Vagina (tissue), 2 donors: ENCODE measurements at regions not wholly inside any gene's neighbourhood (a gene's known extent, or its start where the extent isn't known, plus 50 kb on each side); places are given as distances from the start of the nearest gene placed in this dataset.

ENCODE experiments used
- POLR2A ChIP-seq, 2 donors: fragments of 450-650 bp; IDR thresholded peaks; one replicate each; pipeline ENCODE4 v1.6.1; 2017; ENCODE audit warnings: antibody characterized with exemption in 2 of 2, mild to moderate bottlenecking in 2 of 2, moderate library complexity in 2 of 2
- POLR2AphosphoS5 ChIP-seq, 2 donors: sonication (generic); formaldehyde crosslinking; IDR thresholded peaks; one replicate each; pipeline ENCODE4 v1.9.0; 2017; ENCODE audit warnings: antibody characterized with exemption in 2 of 2, mild to moderate bottlenecking in 2 of 2, low read depth in 1 of 2; ENCODE audit not compliant: insufficient read depth in 1 of 2
- TF ChIP-seq, protein P1 (sequence below), 3 experiments: fragments of 450-650 bp in 2 of 3; fragments of 200-600 bp in 1 of 3; sonication (generic) in 1 of 3; IDR thresholded peaks; one replicate each; pipeline ENCODE4 v1.5.1; 2017 to 2019; ENCODE audit warnings: antibody characterized with exemption in 3 of 3, mild to moderate bottlenecking in 2 of 3, moderate library complexity in 2 of 3

DNA sequence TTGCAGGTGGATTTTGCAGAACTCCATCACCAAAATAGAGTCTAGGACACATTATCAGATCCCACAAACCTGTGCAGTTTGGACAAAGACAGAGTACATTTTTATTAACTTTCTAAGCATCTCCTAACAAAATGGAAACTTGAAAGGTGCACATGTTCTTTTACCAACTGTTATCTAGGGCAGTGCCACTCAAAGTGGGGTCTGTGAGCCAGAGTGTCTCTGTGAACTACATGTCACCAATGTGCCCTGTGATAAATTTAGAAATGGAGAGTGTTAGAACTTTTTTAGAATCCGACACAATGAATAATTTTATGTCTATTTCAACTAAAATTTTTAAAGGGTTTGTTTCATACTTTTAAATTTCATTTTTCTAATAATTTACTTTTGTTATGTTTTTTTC, 68.4 kb upstream of the TMC3 start:
- TF ChIP-seq POLR2A (IDR thresholded peaks at IDR 0.05) (no peak), POLR2AphosphoS5 (IDR thresholded peaks at IDR 0.05; ENCODE audit: insufficient read depth in 1 of 2, low read depth in 1 of 2) (no peak)
- TF ChIP-seq, protein P1, sequence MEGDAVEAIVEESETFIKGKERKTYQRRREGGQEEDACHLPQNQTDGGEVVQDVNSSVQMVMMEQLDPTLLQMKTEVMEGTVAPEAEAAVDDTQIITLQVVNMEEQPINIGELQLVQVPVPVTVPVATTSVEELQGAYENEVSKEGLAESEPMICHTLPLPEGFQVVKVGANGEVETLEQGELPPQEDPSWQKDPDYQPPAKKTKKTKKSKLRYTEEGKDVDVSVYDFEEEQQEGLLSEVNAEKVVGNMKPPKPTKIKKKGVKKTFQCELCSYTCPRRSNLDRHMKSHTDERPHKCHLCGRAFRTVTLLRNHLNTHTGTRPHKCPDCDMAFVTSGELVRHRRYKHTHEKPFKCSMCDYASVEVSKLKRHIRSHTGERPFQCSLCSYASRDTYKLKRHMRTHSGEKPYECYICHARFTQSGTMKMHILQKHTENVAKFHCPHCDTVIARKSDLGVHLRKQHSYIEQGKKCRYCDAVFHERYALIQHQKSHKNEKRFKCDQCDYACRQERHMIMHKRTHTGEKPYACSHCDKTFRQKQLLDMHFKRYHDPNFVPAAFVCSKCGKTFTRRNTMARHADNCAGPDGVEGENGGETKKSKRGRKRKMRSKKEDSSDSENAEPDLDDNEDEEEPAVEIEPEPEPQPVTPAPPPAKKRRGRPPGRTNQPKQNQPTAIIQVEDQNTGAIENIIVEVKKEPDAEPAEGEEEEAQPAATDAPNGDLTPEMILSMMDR (IDR thresholded peaks at IDR 0.05) = no peak
